CD4-positive, CD25-positive, alpha-beta regulatory T cell (primary cell): ENCODE measurements at regions not wholly inside any gene's neighbourhood (a gene's known extent, or its start where the extent isn't known, plus 50 kb on each side); places are given as distances from the start of the nearest gene placed in this dataset.

Experiments used
- ATAC-seq, 2 donors: fragments of 150-1000 bp; cut with Tn5 transposase; one replicate each; pipeline ENCODE4 v1.10.0; 2021; ENCODE audit warnings: low read depth in 2 of 2, moderate number of reproducible peaks in 2 of 2, moderate library complexity in 1 of 2
- DNase-seq, 3 donors: peaks; one replicate each; pipeline versions ENCODE4 v3.0.0 to v3.0.0-alpha.2; 2012 to 2022; ENCODE audit warnings: mixed read lengths in 1 of 3
- H3K27ac ChIP-seq: one replicate; pipeline ENCODE4 v1.7.0; 2013; ENCODE audit warnings: mild to moderate bottlenecking, low read length; ENCODE audit not compliant: insufficient read depth, poor library complexity, severe bottlenecking
- H3K27me3 ChIP-seq: one replicate; pipeline ENCODE4 v1.7.0; 2013; ENCODE audit warnings: low read length; ENCODE audit not compliant: control insufficient read depth, insufficient read depth
- H3K36me3 ChIP-seq: one replicate; pipeline ENCODE4 v1.7.0; 2013; ENCODE audit warnings: mild to moderate bottlenecking, low read length, moderate library complexity; ENCODE audit not compliant: control insufficient read depth, insufficient read depth
- H3K4me1 ChIP-seq: 2 replicates; pipeline ENCODE4 v1.7.0; 2013; ENCODE audit warnings: mild to moderate bottlenecking, low read length; ENCODE audit not compliant: insufficient read depth, control insufficient read depth, poor library complexity, severe bottlenecking
- H3K4me3 ChIP-seq: one replicate; pipeline ENCODE4 v1.7.0; 2013; ENCODE audit warnings: low read depth, mild to moderate bottlenecking, low read length, moderate library complexity
- H3K9me3 ChIP-seq, 2 experiments: 1 replicate in 1 of 2; 2 replicates in 1 of 2; pipeline ENCODE4 v1.7.0; 2013; ENCODE audit warnings: low read length in 2 of 2, mild to moderate bottlenecking in 1 of 2, moderate library complexity in 1 of 2; ENCODE audit not compliant: control insufficient read depth in 2 of 2
- H3K27ac Mint-ChIP-seq, 3 donors: one replicate each; pipeline ENCODE4 v1.8.0; 2020 to 2022; ENCODE audit warnings: mild to moderate bottlenecking in 3 of 3, mixed read lengths in 3 of 3, moderate library complexity in 2 of 3
- H3K27me3 Mint-ChIP-seq: one replicate; pipeline ENCODE4 v1.8.0; 2022; ENCODE audit warnings: mild to moderate bottlenecking, mixed read lengths
- H3K36me3 Mint-ChIP-seq: one replicate; pipeline ENCODE4 v1.8.0; 2020; ENCODE audit warnings: mixed read lengths
- H3K4me1 Mint-ChIP-seq, 4 donors: one replicate each; pipeline ENCODE4 v1.8.0; 2020 to 2022; ENCODE audit warnings: mixed read lengths in 4 of 4, mild to moderate bottlenecking in 1 of 4
- H3K4me3 Mint-ChIP-seq, 4 donors: one replicate each; pipeline ENCODE4 v1.8.0; 2020 to 2022; ENCODE audit warnings: mild to moderate bottlenecking in 4 of 4, mixed read lengths in 4 of 4, moderate library complexity in 3 of 4
- H3K9me3 Mint-ChIP-seq, 7 donors: one replicate each; pipeline ENCODE4 v1.8.0; 2020 to 2022; ENCODE audit warnings: mixed read lengths in 7 of 7, mild to moderate bottlenecking in 3 of 7, moderate library complexity in 2 of 7

DNA sequence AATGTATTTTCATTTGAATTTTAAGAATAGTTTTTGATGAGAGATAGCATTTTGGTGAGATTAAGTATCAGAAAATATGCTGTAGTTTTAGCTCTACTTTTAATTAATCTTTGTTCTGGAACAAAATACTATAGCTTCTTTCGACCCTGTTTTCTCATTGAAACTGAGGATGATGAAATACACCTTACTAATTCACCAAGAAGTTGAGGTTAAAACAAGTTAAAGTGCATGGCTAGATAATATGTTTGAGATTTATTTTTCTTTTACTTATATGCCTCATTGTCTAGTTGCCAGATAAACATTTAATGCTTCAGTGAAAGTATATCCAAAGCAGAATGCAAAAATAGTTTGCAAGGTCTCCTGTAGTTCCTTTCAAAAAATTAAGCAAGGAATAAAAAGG, 140.1 kb upstream of the KCNN2 start:
- Histone ChIP-seq H3K36me3 (no peaks in the 10 kb centered on the region), H3K27ac (no peak overlapping the region), H3K9me3 (peaks cover 0 to 6% of the 10 kb centered on the region in 2 experiments), H3K27me3 (no peaks in the 10 kb centered on the region), H3K4me3 (no peak overlapping the region), H3K4me1 (no peaks in the 10 kb centered on the region)
- H3K27ac Mint-ChIP-seq, result no peak overlapping the region
- DNase-seq (no peak), ATAC-seq (no peak)
- H3K27me3 Mint-ChIP-seq, result no peaks in the 10 kb centered on the region
- H3K9me3 Mint-ChIP-seq, result peaks cover 0 to 20% (median 5%) of the 10 kb centered on the region in 7 donors
- H3K36me3 Mint-ChIP-seq, result no peaks in the 10 kb centered on the region
- no peak overlapping the region for H3K4me3 Mint-ChIP-seq
- no peaks in the 10 kb centered on the region for H3K4me1 Mint-ChIP-seq

DNA sequence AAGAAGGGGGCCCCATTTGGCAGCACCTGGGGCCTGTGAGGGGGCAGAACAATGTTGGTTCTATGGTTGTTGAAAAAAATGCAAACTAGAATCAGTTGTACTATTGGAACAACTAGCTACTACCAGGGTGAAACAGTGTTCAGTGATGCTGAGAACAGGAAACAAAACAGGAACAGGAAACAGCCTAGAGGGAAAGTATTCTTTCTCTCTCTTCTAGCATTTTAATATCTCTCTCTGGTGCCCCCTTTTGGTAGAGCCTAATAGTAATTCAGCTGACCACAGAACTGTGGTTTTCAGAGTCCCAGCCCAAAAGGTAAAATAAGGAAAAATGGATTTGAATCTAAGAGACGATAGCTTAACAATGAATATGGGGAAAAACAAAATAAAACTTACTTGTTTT, 138.0 kb upstream of the KCNN2 start:
- Histone ChIP-seq H3K4me3 (no peak overlapping the region), H3K27ac (no peak overlapping the region), H3K36me3 (no peaks in the 10 kb centered on the region), H3K9me3 (peaks cover 0 to 6% of the 10 kb centered on the region in 2 experiments), H3K4me1 (no peaks in the 10 kb centered on the region), H3K27me3 (no peaks in the 10 kb centered on the region)
- Mint-ChIP-seq H3K4me1 (no peaks in the 10 kb centered on the region), H3K36me3 (no peaks in the 10 kb centered on the region), H3K27ac (peak overlapping the region in 1 of 3 donors; percentile 56), H3K27me3 (no peaks in the 10 kb centered on the region), H3K4me3 (no peak overlapping the region), H3K9me3 (peaks cover 0 to 14% (median 6%) of the 10 kb centered on the region in 7 donors)
- peak in 1 of 3 donors; percentile 1 for DNase-seq
- ATAC-seq, result no peak

DNA sequence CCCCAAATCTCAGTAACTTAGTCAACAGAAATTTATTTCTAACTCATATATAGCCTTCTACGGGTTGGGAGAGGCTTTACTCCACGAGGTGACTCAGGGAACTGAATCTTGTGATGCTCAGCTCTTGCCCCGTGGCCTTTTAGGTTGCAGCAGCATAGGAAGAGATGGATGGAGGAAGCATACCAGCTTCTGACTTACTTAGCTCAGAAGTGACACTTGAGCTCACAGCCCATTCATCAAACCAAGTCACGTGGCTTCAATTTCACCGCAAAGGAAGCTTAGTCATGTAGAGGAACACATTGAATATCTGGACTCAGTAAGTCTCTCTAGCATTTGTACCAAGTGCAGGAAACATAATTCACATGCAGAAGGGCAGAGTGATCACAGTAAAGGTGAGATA, 124.1 kb upstream of the KCNN2 start:
- H3K36me3 ChIP-seq, result no peaks in the 10 kb centered on the region
- Mint-ChIP-seq H3K36me3 (no peaks in the 10 kb centered on the region), H3K9me3 (peaks cover 0 to 7% (median 0%) of the 10 kb centered on the region in 7 donors), H3K4me1 (no peaks in the 10 kb centered on the region), H3K4me3 (no peak overlapping the region), H3K27me3 (no peaks in the 10 kb centered on the region), H3K27ac (no peak overlapping the region)
- H3K4me1 ChIP-seq, result no peaks in the 10 kb centered on the region
- no peak for ATAC-seq
- H3K27ac ChIP-seq, result no peak overlapping the region
- H3K27me3 ChIP-seq, result no peaks in the 10 kb centered on the region
- no peak for DNase-seq
- H3K4me3 ChIP-seq, result no peak overlapping the region
- no peaks in the 10 kb centered on the region for H3K9me3 ChIP-seq

DNA sequence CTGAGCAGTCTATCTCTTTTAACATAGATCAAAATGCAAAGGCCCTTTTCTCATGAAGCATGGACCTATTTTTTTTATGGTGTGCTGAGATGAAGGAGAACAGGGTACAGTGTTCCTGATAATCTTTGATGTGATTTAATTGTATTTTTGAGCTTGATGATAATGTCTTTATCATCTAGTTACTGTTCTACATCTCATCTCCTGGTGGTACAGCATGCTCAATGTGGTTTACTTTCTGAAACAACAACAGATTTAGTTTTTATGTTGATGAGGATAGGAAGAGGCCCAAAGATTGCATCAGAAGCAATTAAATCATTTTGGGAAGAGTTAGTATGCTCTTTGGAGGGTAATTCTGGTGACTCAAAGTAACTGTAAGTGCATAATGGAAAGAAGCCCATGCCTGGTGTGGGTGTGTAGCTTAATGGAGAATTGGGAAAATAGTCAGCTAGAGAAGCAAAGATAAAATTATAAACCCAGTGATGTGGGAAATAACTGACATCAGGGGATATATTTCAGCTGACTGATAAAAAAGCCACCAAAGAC, 123.0 kb upstream of the KCNN2 start:
- Histone ChIP-seq H3K36me3 (no peaks in the 10 kb centered on the region), H3K9me3 (no peaks in the 10 kb centered on the region), H3K27ac (no peak overlapping the region), H3K27me3 (no peaks in the 10 kb centered on the region), H3K4me1 (no peaks in the 10 kb centered on the region), H3K4me3 (no peak overlapping the region)
- DNase-seq, result no peak
- Mint-ChIP-seq H3K4me1 (no peaks in the 10 kb centered on the region), H3K27me3 (no peaks in the 10 kb centered on the region), H3K9me3 (peaks cover 0 to 7% (median 0%) of the 10 kb centered on the region in 7 donors), H3K27ac (no peak overlapping the region), H3K36me3 (no peaks in the 10 kb centered on the region), H3K4me3 (no peak overlapping the region)
- no peak for ATAC-seq

DNA sequence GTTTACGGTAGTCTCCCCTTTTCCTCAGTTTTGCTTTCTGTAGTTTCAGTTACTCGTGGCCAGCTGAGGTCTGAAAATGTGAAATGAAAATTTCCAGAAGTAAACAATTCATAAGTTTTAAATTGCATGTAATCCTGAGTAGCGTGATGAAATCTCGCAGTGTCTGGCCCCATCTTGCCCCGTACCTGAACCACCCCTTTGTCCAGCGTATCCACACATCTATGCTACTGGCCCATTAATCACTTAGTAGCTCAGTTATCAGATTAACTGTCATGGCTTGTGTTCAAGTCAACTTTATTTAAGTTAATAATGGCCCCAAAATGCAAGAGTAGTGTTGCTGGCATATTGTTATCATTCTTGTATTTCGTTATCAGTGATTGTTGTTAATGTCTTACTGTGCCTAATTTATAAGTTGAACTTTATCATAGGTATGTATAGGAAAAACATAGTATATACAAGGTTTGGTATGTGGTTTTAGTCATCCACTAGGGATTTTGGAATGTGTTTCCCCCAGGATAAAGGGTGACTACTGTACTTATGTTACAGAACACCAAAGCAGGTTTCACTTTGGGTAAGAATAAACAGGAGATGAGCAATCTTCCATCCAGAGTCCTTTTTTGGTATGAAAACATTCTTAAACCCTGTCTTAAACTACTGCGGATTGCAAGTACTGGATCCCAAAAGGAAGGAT, 118.4 kb upstream of the KCNN2 start:
- no peak for ATAC-seq
- Mint-ChIP-seq H3K4me3 (no peak overlapping the region), H3K27me3 (no peaks in the 10 kb centered on the region), H3K9me3 (peaks cover 0 to 6% (median 3%) of the 10 kb centered on the region in 7 donors), H3K36me3 (no peaks in the 10 kb centered on the region), H3K27ac (no peak overlapping the region), H3K4me1 (no peaks in the 10 kb centered on the region)
- Histone ChIP-seq H3K4me3 (no peak overlapping the region), H3K36me3 (no peaks in the 10 kb centered on the region), H3K27me3 (no peaks in the 10 kb centered on the region), H3K4me1 (no peaks in the 10 kb centered on the region), H3K27ac (no peak overlapping the region), H3K9me3 (no peaks in the 10 kb centered on the region)
- no peak for DNase-seq

DNA sequence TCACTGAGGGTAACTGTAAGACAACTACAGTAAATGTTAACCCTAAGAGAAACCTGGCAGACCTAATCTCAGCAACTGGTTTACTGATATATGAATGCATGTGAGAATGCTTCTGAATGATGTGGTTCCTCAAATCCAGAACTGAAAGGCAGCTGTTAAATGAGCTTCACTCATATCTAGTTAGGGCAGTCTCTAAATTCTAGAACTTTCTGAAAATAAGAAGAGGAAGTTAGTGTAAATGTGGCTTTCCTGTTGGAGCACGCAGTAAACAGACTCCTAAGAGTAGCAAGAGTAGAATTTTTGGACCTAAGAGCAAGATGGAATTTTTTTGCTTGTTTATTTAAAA, 117.9 kb upstream of the KCNN2 start:
- no peaks in the 10 kb centered on the region for H3K4me1 ChIP-seq
- Mint-ChIP-seq H3K4me1 (no peaks in the 10 kb centered on the region), H3K27ac (no peak overlapping the region), H3K27me3 (no peaks in the 10 kb centered on the region), H3K4me3 (no peak overlapping the region), H3K9me3 (peaks cover 0 to 6% (median under 1%) of the 10 kb centered on the region in 7 donors), H3K36me3 (no peaks in the 10 kb centered on the region)
- no peak for ATAC-seq
- no peak for DNase-seq
- H3K27me3 ChIP-seq, result no peaks in the 10 kb centered on the region
- H3K9me3 ChIP-seq, result no peaks in the 10 kb centered on the region
- H3K4me3 ChIP-seq, result no peak overlapping the region
- no peaks in the 10 kb centered on the region for H3K36me3 ChIP-seq
- no peak overlapping the region for H3K27ac ChIP-seq

DNA sequence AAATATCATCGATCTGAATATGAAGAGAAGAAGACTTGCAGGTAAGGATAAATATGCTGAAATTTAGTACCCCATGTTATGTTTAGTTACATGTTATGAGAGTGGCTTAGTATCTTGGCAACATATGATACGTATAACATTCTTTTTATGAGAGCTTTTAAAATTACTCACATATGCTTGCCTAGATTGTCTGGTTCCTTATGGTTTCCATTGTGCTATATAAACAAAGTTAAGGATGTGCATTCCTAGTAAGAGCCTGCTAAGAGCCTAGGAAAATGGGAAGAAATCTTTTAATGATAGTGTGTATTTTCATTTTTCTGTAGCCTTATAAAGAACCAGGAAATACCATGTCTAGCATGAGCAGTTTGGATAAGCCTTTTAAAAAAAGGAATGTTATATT, 112.0 kb upstream of the KCNN2 start:
- DNase-seq, result no peak
- Mint-ChIP-seq H3K9me3 (peaks cover 0 to 4% (median 0%) of the 10 kb centered on the region in 7 donors), H3K27ac (no peak overlapping the region), H3K4me1 (no peaks in the 10 kb centered on the region), H3K27me3 (no peaks in the 10 kb centered on the region), H3K4me3 (no peak overlapping the region), H3K36me3 (no peaks in the 10 kb centered on the region)
- H3K4me1 ChIP-seq, result no peaks in the 10 kb centered on the region
- no peak overlapping the region for H3K4me3 ChIP-seq
- ATAC-seq, result no peak
- no peak overlapping the region for H3K27ac ChIP-seq
- no peaks in the 10 kb centered on the region for H3K36me3 ChIP-seq
- no peaks in the 10 kb centered on the region for H3K27me3 ChIP-seq
- no peaks in the 10 kb centered on the region for H3K9me3 ChIP-seq

DNA sequence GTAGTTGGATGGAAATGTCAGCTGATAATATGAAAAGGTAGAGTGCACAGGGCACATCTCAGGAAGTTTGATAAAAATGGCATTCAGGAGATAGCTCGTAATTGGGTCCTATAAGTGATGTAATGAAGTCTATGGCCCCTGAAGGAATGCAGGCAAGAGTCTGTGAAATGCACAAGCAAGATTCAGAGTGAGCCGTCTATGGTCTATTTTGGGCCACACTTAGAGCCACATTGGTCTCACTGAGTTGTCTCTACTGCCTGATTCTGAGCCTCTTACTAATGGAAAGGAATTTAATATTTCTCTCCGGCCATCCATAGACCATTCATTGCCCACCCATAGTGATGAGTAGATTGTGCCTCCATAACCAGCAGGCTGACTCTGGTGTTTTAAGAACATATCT, 111.3 kb upstream of the KCNN2 start:
- H3K27ac Mint-ChIP-seq, result no peak overlapping the region
- H3K4me1 ChIP-seq, result no peaks in the 10 kb centered on the region

More for the DNA sequence above, 111.3 kb upstream of the KCNN2 start:
- Mint-ChIP-seq H3K4me1 (no peaks in the 10 kb centered on the region), H3K36me3 (no peaks in the 10 kb centered on the region), H3K9me3 (peaks cover 0 to 4% (median 0%) of the 10 kb centered on the region in 7 donors), H3K27me3 (no peaks in the 10 kb centered on the region), H3K4me3 (no peak overlapping the region)
- Histone ChIP-seq H3K27ac (no peak overlapping the region), H3K9me3 (no peaks in the 10 kb centered on the region), H3K36me3 (no peaks in the 10 kb centered on the region), H3K4me3 (no peak overlapping the region), H3K27me3 (no peaks in the 10 kb centered on the region)
- no peak for ATAC-seq
- DNase-seq, result no peak
